Uterus (tissue), 2 donors: ENCODE measurements at regions not wholly inside any gene's neighbourhood (a gene's known extent, or its start where the extent isn't known, plus 50 kb on each side); places are given as distances from the start of the nearest gene placed in this dataset.

Experiments used
- CTCF ChIP-seq, 4 experiments: fragments of 200-600 bp in 2 of 4; fragments of 450-650 bp in 2 of 4; sonication (generic) in 2 of 4; IDR thresholded peaks; one replicate each; pipeline ENCODE4 v1.5.1; 2016 to 2019; ENCODE audit warnings: antibody characterized with exemption in 4 of 4, mild to moderate bottlenecking in 2 of 4, moderate library complexity in 1 of 4
- POLR2A ChIP-seq, 2 donors: fragments of 450-650 bp; IDR thresholded peaks; one replicate each; pipeline ENCODE4 v1.6.1; 2016; ENCODE audit warnings: antibody characterized with exemption in 2 of 2, mild to moderate bottlenecking in 1 of 2, moderate library complexity in 1 of 2

- TF ChIP-seq CTCF (IDR thresholded peaks at IDR 0.05) (no peak), POLR2A (IDR thresholded peaks at IDR 0.05) (no peak)
Observed at GRCh38 chr13:29664591-29664990, 69.1 kb upstream of the SLC7A1 start.
